DND-41 (cell line): ENCODE measurements at regions not wholly inside any gene's neighbourhood (a gene's known extent, or its start where the extent isn't known, plus 50 kb on each side); places are given as distances from the start of the nearest gene placed in this dataset.

ENCODE experiments used
- ATAC-seq: fragments of 200-7000 bp; cut with Tn5 transposase; 3 replicates; pipeline ENCODE4 v1.9.1; 2021; ENCODE audit warnings: low read depth; ENCODE audit not compliant: insufficient read depth
- DNase-seq: peaks from one replicate; pipeline ENCODE4 v3.0.0-alpha.2; 2020
- H2AFZ ChIP-seq: 2 replicates; pipeline ENCODE4 v1.6.0; 2012; ENCODE audit warnings: low read depth, low read length
- H3K27ac ChIP-seq: 2 replicates; pipeline ENCODE4 v1.5.1; 2012; ENCODE audit warnings: low read length, inconsistent platforms
- H3K27me3 ChIP-seq: fragments of 200-600 bp; sonication (generic); 2 replicates; pipeline ENCODE4 v1.6.0; 2012; ENCODE audit warnings: low read length, mild to moderate bottlenecking, inconsistent platforms; ENCODE audit not compliant: insufficient read depth, poor library complexity
- H3K36me3 ChIP-seq: 2 replicates; pipeline ENCODE4 v1.5.1; 2012; ENCODE audit warnings: low read length, inconsistent platforms; ENCODE audit not compliant: insufficient read depth
- H3K4me1 ChIP-seq: 2 replicates; pipeline ENCODE4 v1.5.1; 2012; ENCODE audit warnings: mild to moderate bottlenecking, low read length; ENCODE audit not compliant: insufficient read depth
- H3K4me2 ChIP-seq: 2 replicates; pipeline ENCODE4 v1.6.0; 2012; ENCODE audit warnings: mild to moderate bottlenecking, moderate library complexity, low read length, inconsistent platforms; ENCODE audit not compliant: insufficient read depth
- H3K4me3 ChIP-seq, 2 experiments: fragments of 200-600 bp in 1 of 2; shearing (Covaris generic) in 1 of 2; 2 replicates each; pipeline ENCODE4 v1.5.1; 2012 to 2016; ENCODE audit warnings: inconsistent platforms in 2 of 2, low read length in 2 of 2, mild to moderate bottlenecking in 2 of 2, low read depth in 1 of 2, moderate library complexity in 1 of 2
- H3K79me2 ChIP-seq: 2 replicates; pipeline ENCODE4 v1.6.0; 2012; ENCODE audit warnings: low read length, inconsistent platforms; ENCODE audit not compliant: insufficient read depth
- H3K9ac ChIP-seq: 2 replicates; pipeline ENCODE4 v1.6.0; 2012; ENCODE audit warnings: low read depth, mild to moderate bottlenecking, inconsistent platforms, low read length, moderate library complexity
- H3K9me3 ChIP-seq: 2 replicates; pipeline ENCODE4 v1.5.1; 2012; ENCODE audit warnings: low read length, moderate library complexity, mild to moderate bottlenecking, inconsistent platforms; ENCODE audit not compliant: insufficient read depth, severe bottlenecking
- H4K20me1 ChIP-seq: 2 replicates; pipeline ENCODE4 v1.6.0; 2012; ENCODE audit warnings: low read length; ENCODE audit not compliant: insufficient read depth
- EZH2 ChIP-seq: IDR thresholded peaks from 3 replicates; pipeline ENCODE4 v1.6.1; 2012; ENCODE audit warnings: borderline replicate concordance, low read depth, mild to moderate bottlenecking, moderate library complexity, low read length, inconsistent platforms; ENCODE audit not compliant: severe bottlenecking
- TF ChIP-seq, protein P1 (sequence below): IDR thresholded peaks from 2 replicates; pipeline ENCODE4 v1.5.1; 2012; ENCODE audit warnings: borderline replicate concordance, low read length, moderate library complexity, mild to moderate bottlenecking; ENCODE audit not compliant: poor library complexity, severe bottlenecking; ENCODE audit errors: extremely low read depth

DNA sequence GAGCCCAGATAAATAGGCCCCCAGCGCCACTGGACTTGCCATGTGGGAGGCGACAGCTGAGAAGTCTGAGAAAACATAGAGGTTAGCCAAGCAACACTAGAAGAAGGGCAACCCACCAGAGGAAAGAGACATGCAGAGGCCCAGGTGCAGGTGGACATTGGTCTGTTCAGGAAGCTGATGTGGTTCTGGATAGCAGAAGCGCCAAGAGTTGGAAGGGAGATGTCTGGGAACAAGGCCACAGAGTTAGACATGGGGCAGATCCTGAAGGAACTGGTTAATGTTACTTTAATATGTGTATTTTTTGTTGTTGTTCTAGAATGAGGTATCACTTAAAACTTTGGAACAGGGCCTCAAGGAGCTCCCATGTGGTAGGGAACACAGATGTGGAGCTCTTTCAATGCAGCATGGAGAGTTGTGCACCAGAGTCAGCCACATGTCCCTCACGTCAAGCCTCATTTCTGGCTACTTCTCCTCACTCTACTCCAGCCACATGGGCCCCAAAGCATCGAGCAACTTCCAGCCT, 62.2 kb upstream of the PKDCC start:
- Histone ChIP-seq H3K9me3 (no peaks in the 10 kb centered on the region), H2AFZ (no peak overlapping the region), H3K4me1 (no peaks in the 10 kb centered on the region), H3K27me3 (peaks cover 24% of the 10 kb centered on the region), H3K4me2 (no peak overlapping the region), H4K20me1 (no peaks in the 10 kb centered on the region), H3K4me3 (no peak overlapping the region), H3K27ac (no peak overlapping the region), H3K36me3 (no peaks in the 10 kb centered on the region), H3K9ac (no peak overlapping the region), H3K79me2 (no peaks in the 10 kb centered on the region)
- TF ChIP-seq, protein P1, sequence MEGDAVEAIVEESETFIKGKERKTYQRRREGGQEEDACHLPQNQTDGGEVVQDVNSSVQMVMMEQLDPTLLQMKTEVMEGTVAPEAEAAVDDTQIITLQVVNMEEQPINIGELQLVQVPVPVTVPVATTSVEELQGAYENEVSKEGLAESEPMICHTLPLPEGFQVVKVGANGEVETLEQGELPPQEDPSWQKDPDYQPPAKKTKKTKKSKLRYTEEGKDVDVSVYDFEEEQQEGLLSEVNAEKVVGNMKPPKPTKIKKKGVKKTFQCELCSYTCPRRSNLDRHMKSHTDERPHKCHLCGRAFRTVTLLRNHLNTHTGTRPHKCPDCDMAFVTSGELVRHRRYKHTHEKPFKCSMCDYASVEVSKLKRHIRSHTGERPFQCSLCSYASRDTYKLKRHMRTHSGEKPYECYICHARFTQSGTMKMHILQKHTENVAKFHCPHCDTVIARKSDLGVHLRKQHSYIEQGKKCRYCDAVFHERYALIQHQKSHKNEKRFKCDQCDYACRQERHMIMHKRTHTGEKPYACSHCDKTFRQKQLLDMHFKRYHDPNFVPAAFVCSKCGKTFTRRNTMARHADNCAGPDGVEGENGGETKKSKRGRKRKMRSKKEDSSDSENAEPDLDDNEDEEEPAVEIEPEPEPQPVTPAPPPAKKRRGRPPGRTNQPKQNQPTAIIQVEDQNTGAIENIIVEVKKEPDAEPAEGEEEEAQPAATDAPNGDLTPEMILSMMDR = no peak
- no peak for TF ChIP-seq EZH2
- DNase-seq (no peak), ATAC-seq (no peak)

DNA sequence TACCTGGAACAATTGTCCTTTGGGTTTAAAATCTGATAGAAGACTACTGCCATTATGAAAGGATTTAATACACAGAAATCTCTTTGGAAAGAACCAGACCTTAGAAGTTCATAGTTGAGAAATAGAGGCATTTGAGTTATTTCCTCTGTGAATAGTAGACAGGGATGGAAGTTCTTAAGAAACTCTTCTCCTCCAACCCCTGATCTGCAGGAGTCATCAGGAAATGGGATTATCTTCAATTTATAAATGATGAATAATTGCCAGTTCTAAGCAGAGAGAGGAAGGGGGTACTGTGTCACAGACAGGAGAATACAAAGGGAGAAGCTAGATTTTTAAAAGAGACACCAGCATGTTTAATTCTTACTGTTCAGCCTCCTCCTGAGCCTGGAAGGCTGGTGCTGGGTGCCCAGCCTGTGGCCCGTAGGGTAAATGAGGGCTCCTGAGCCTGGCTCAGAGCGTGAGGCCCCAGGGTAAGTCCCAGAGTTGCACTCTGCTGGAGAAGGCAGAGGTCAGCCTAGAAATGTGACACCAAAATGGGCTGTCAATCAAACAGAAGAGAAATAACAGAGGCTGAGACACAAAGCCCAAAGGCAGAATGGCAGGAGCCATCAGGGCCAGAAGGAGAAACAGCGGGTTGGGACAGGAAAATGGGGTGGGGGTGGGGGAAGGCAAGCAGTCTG, 58.2 kb upstream of the PKDCC start:
- TF ChIP-seq EZH2 = no peak
- H3K4me2 ChIP-seq = no peak overlapping the region
- H3K4me1 ChIP-seq = no peaks in the 10 kb centered on the region
- H3K4me3 ChIP-seq = no peak overlapping the region
- H3K9ac ChIP-seq = no peak overlapping the region
- no peak for DNase-seq
- H3K27me3 ChIP-seq = peaks cover 28% of the 10 kb centered on the region
- H3K79me2 ChIP-seq = no peaks in the 10 kb centered on the region
- H3K36me3 ChIP-seq = no peaks in the 10 kb centered on the region
- H2AFZ ChIP-seq = no peak overlapping the region
- no peaks in the 10 kb centered on the region for H4K20me1 ChIP-seq
- H3K9me3 ChIP-seq = no peaks in the 10 kb centered on the region
- no peak for ATAC-seq
- no peak overlapping the region for H3K27ac ChIP-seq

DNA sequence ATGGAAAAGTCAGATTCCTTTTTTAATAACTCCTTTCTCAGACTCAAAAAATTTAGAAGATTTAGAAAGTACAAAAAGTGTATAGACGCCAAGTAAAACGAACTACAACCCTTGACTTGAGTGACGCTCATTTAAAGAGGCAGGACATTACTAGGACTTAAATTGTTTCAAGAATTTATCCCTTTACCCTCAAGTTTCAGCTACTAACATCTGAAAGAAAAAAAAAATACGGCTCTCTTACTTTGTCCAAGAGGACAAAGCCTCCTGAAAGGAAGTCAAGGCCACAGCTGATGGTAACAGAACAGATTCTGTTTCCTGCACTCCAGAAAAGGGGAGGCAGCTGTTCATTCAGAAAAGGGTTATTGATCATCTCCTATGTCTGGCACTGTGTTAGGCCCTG, 57.6 kb upstream of the PKDCC start:
- H3K27ac ChIP-seq = no peak overlapping the region
- TF ChIP-seq EZH2 = no peak
- TF ChIP-seq, protein P1 = no peak
- H3K4me3 ChIP-seq = no peak overlapping the region
- no peak overlapping the region for H3K9ac ChIP-seq
- H3K4me2 ChIP-seq = no peak overlapping the region
- DNase-seq (no peak), ATAC-seq (no peak)
- no peaks in the 10 kb centered on the region for H3K9me3 ChIP-seq
- no peak overlapping the region for H2AFZ ChIP-seq
- H3K4me1 ChIP-seq = no peaks in the 10 kb centered on the region
- no peaks in the 10 kb centered on the region for H4K20me1 ChIP-seq
- H3K36me3 ChIP-seq = no peaks in the 10 kb centered on the region
- peaks cover 28% of the 10 kb centered on the region for H3K27me3 ChIP-seq
- H3K79me2 ChIP-seq = no peaks in the 10 kb centered on the region

DNA sequence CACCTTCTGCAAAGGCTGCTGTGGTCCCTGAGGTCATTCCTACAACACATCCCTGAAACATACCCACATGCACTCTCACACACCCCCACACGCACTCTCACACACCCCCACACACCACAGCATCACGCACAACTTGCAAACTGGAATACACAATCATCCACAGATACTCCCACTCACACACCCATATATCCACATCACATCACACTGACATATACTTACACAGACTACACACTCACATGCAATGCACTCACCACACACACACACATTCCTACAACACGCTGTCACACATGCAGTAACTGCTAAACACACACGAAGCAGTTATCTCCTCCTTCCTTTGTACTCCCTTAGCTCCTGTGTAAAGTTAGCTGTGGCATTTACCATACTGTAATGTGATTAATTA, 57.1 kb upstream of the PKDCC start:
- DNase-seq = no peak
- Histone ChIP-seq H3K4me3 (no peak overlapping the region), H3K27ac (no peak overlapping the region), H3K79me2 (no peaks in the 10 kb centered on the region), H4K20me1 (no peaks in the 10 kb centered on the region), H3K4me2 (no peak overlapping the region), H3K9me3 (no peaks in the 10 kb centered on the region), H3K36me3 (no peaks in the 10 kb centered on the region), H3K27me3 (peaks cover 25% of the 10 kb centered on the region), H2AFZ (no peak overlapping the region), H3K9ac (no peak overlapping the region), H3K4me1 (no peaks in the 10 kb centered on the region)
- no peak for TF ChIP-seq EZH2
- TF ChIP-seq, protein P1 = no peak
- ATAC-seq = no peak
